Liver (tissue), 8 donors: ENCODE measurements at regions not wholly inside any gene's neighbourhood (a gene's known extent, or its start where the extent isn't known, plus 50 kb on each side); places are given as distances from the start of the nearest gene placed in this dataset.

Experiments
- DNase-seq: peaks from one replicate; pipeline ENCODE4 v3.0.0-alpha.2; 2017; ENCODE audit warnings: low spot score
- H3K27ac ChIP-seq, 2 donors: one replicate each; pipeline ENCODE4 v1.7.0; 2013; ENCODE audit warnings: inconsistent platforms in 2 of 2, low read length in 2 of 2, control low read depth in 1 of 2, low read depth in 1 of 2, mild to moderate bottlenecking in 1 of 2
- H3K27me3 ChIP-seq, 4 donors: one replicate each; pipeline versions ENCODE4 v1.6.1 to v1.7.0; 2013; ENCODE audit warnings: low read length in 3 of 4, inconsistent platforms in 1 of 4, mild to moderate bottlenecking in 1 of 4, moderate library complexity in 1 of 4; ENCODE audit not compliant: control insufficient read depth in 4 of 4, insufficient read depth in 4 of 4
- H3K36me3 ChIP-seq, 4 donors: one replicate each; pipeline versions ENCODE4 v1.6.1 to v1.7.0; 2013; ENCODE audit warnings: low read length in 3 of 4, mild to moderate bottlenecking in 3 of 4, low read depth in 1 of 4, moderate library complexity in 1 of 4; ENCODE audit not compliant: control insufficient read depth in 4 of 4, insufficient read depth in 3 of 4
- H3K4me1 ChIP-seq, 4 donors: one replicate each; pipeline versions ENCODE4 v1.6.1 to v1.7.0; 2013; ENCODE audit warnings: low read length in 3 of 4, mild to moderate bottlenecking in 3 of 4, moderate library complexity in 1 of 4; ENCODE audit not compliant: control insufficient read depth in 4 of 4, insufficient read depth in 4 of 4
- H3K4me3 ChIP-seq, 3 donors: one replicate each; pipeline versions ENCODE4 v1.6.1 to v1.7.0; 2013; ENCODE audit warnings: low read length in 3 of 3, control low read depth in 1 of 3, low read depth in 1 of 3, mild to moderate bottlenecking in 1 of 3
- H3K9ac ChIP-seq, 2 donors: one replicate each; pipeline ENCODE4 v1.7.0; 2013; ENCODE audit warnings: low read length in 2 of 2, mild to moderate bottlenecking in 2 of 2, moderate library complexity in 2 of 2, control low read depth in 1 of 2, low read depth in 1 of 2
- H3K9me3 ChIP-seq, 4 donors: one replicate each; pipeline versions ENCODE4 v1.6.1 to v1.7.0; 2013; ENCODE audit warnings: low read length in 3 of 4; ENCODE audit not compliant: control insufficient read depth in 4 of 4
- ATF3 ChIP-seq: IDR thresholded peaks from 2 replicates; pipeline ENCODE4 v1.6.1; 2016; ENCODE audit warnings: antibody characterized with exemption
- CTCF ChIP-seq: fragments of 150-350 bp; IDR thresholded peaks from 2 replicates; pipeline ENCODE4 v1.5.1; 2017; ENCODE audit warnings: improper control_type of control experiment, low read depth, low read length; ENCODE audit not compliant: missing input control
- FOXA2 ChIP-seq: IDR thresholded peaks from 2 replicates; pipeline ENCODE4 v1.6.1; 2016; ENCODE audit warnings: antibody characterized with exemption
- GABPA ChIP-seq, 2 donors: IDR thresholded peaks in 1 of 2; conservative IDR thresholded peaks in 1 of 2; 2 replicates each; pipeline ENCODE4 v1.6.1; 2016; ENCODE audit warnings: antibody characterized with exemption in 2 of 2, mild to moderate bottlenecking in 1 of 2, moderate library complexity in 1 of 2
- HNF4A ChIP-seq, 2 donors: conservative IDR thresholded peaks; 2 replicates each; pipeline ENCODE4 v1.6.1; 2016; ENCODE audit warnings: antibody characterized with exemption in 2 of 2, mild to moderate bottlenecking in 2 of 2
- HNF4G ChIP-seq: IDR thresholded peaks from 2 replicates; pipeline ENCODE4 v1.6.1; 2016; ENCODE audit warnings: antibody characterized with exemption
- JUND ChIP-seq, 2 donors: IDR thresholded peaks; 2 replicates each; pipeline ENCODE4 v1.6.1; 2016; ENCODE audit warnings: antibody characterized with exemption in 2 of 2
- MAX ChIP-seq: IDR thresholded peaks from 2 replicates; pipeline ENCODE4 v1.6.1; 2016; ENCODE audit warnings: antibody characterized with exemption
- NR2F2 ChIP-seq: IDR thresholded peaks from 2 replicates; pipeline ENCODE4 v1.6.1; 2016; ENCODE audit warnings: antibody characterized with exemption
- RAD21 ChIP-seq, 2 donors: IDR thresholded peaks; 2 replicates each; pipeline ENCODE4 v1.6.1; 2016; ENCODE audit warnings: antibody characterized with exemption in 2 of 2, mild to moderate bottlenecking in 2 of 2
- REST ChIP-seq: IDR thresholded peaks from 2 replicates; pipeline ENCODE4 v1.6.1; 2016; ENCODE audit warnings: antibody characterized with exemption, mild to moderate bottlenecking
- RXRA ChIP-seq, 2 donors: IDR thresholded peaks; 2 replicates each; pipeline ENCODE4 v1.6.1; 2017 to 2018; ENCODE audit warnings: antibody characterized with exemption in 2 of 2, mild to moderate bottlenecking in 1 of 2
- SP1 ChIP-seq: IDR thresholded peaks from 2 replicates; pipeline ENCODE4 v1.6.1; 2018; ENCODE audit warnings: antibody characterized with exemption, mild to moderate bottlenecking
- TAF1 ChIP-seq: conservative IDR thresholded peaks from 2 replicates; pipeline ENCODE4 v1.6.1; 2016; ENCODE audit warnings: antibody characterized with exemption, mild to moderate bottlenecking
- YY1 ChIP-seq: IDR thresholded peaks from 2 replicates; pipeline ENCODE4 v1.6.1; 2016; ENCODE audit warnings: antibody characterized with exemption, mild to moderate bottlenecking
- ZBTB33 ChIP-seq: IDR thresholded peaks from 2 replicates; pipeline ENCODE4 v1.6.1; 2016; ENCODE audit warnings: antibody characterized with exemption
- WGBS: extraction: QIAGEN DNeasy Blood & Tissue Kit; methylation state at CpG from one replicate; pipeline ENCODE4 v1.1.7; 2013; 5-methylcytosine and 5-hydroxymethylcytosine counted together
- donor health status: healthy.
- donor health status: healthy.
- donor health status: healthy.
- donor health status: healthy.
- donor health status: healthy.

- Histone ChIP-seq H3K4me3 (no peak overlapping the region), H3K4me1 (no peaks in the 10 kb centered on the region), H3K27ac (no peak overlapping the region), H3K9me3 (no peaks in the 10 kb centered on the region), H3K36me3 (no peaks in the 10 kb centered on the region), H3K27me3 (no peaks in the 10 kb centered on the region), H3K9ac (no peak overlapping the region)
- TF ChIP-seq RXRA (IDR thresholded peaks at IDR 0.05): no peak
- TF ChIP-seq CTCF: no peak
- no peak for TF ChIP-seq TAF1
- no peak for TF ChIP-seq ATF3
- no peak for TF ChIP-seq SP1
- TF ChIP-seq YY1: no peak
- no peak for TF ChIP-seq FOXA2
- TF ChIP-seq GABPA (IDR thresholded peaks at IDR 0.05 in 1 of 2, conservative IDR thresholded peaks at IDR 0.05 in 1 of 2): no peak
- no peak for TF ChIP-seq HNF4G
- 93% methylated on average over 5 of the region's 5 CpGs for WGBS
- no peak for DNase-seq
These were observed 214.7 kb downstream of the SHQ1 start for GRCh38 chr3:72633534-72633933.

- Histone ChIP-seq H3K4me1 (no peaks in the 10 kb centered on the region), H3K9me3 (no peaks in the 10 kb centered on the region), H3K9ac (no peak overlapping the region), H3K27ac (no peak overlapping the region), H3K4me3 (no peak overlapping the region), H3K27me3 (no peaks in the 10 kb centered on the region), H3K36me3 (no peaks in the 10 kb centered on the region)
- no peak for DNase-seq
- 95% methylated on average over 4 of the region's 4 CpGs for WGBS
- TF ChIP-seq HNF4A (conservative IDR thresholded peaks at IDR 0.05): no peak
These were observed 215.1 kb downstream of the SHQ1 start for GRCh38 chr3:72633121-72633520.

- Histone ChIP-seq H3K4me1 (no peaks in the 10 kb centered on the region), H3K27ac (no peak overlapping the region), H3K36me3 (no peaks in the 10 kb centered on the region), H3K27me3 (no peaks in the 10 kb centered on the region), H3K9me3 (no peaks in the 10 kb centered on the region), H3K4me3 (no peak overlapping the region), H3K9ac (no peak overlapping the region)
- TF ChIP-seq TAF1: no peak
- no peak for TF ChIP-seq REST
- TF ChIP-seq RXRA (IDR thresholded peaks at IDR 0.05): no peak
- TF ChIP-seq MAX: no peak
- no peak for TF ChIP-seq JUND (IDR thresholded peaks at IDR 0.05)
- no peak for TF ChIP-seq HNF4G
- no peak for TF ChIP-seq NR2F2
- TF ChIP-seq ZBTB33: no peak
- no peak for TF ChIP-seq RAD21 (IDR thresholded peaks at IDR 0.05)
- TF ChIP-seq GABPA (IDR thresholded peaks at IDR 0.05 in 1 of 2, conservative IDR thresholded peaks at IDR 0.05 in 1 of 2): no peak
- TF ChIP-seq ATF3: no peak
- TF ChIP-seq YY1: no peak
- DNase-seq: no peak
- WGBS: 97% methylated on average over 5 of the region's 5 CpGs
These were observed 216.1 kb downstream of the SHQ1 start for GRCh38 chr3:72632129-72632528.
